DND-41 (cell line): ENCODE measurements at regions not wholly inside any gene's neighbourhood (a gene's known extent, or its start where the extent isn't known, plus 50 kb on each side); places are given as distances from the start of the nearest gene placed in this dataset.

Source experiments
- CTCF ChIP-seq: IDR thresholded peaks from 2 replicates; pipeline ENCODE4 v1.5.1; 2012; ENCODE audit warnings: borderline replicate concordance, low read length, moderate library complexity, mild to moderate bottlenecking; ENCODE audit not compliant: poor library complexity, severe bottlenecking; ENCODE audit errors: extremely low read depth
- EZH2 ChIP-seq: IDR thresholded peaks from 3 replicates; pipeline ENCODE4 v1.6.1; 2012; ENCODE audit warnings: borderline replicate concordance, low read depth, mild to moderate bottlenecking, moderate library complexity, low read length, inconsistent platforms; ENCODE audit not compliant: severe bottlenecking

- TF ChIP-seq CTCF (no peak), EZH2 (no peak)
Measured at GRCh38 chr5:91312698-91313097, 70.4 kb downstream of the ARRDC3 start.
